ENCODE measurements at regions not wholly inside any gene's neighbourhood (a gene's known extent, or its start where the extent isn't known, plus 50 kb on each side); places are given as distances from the start of the nearest gene placed in this dataset.

DNA sequence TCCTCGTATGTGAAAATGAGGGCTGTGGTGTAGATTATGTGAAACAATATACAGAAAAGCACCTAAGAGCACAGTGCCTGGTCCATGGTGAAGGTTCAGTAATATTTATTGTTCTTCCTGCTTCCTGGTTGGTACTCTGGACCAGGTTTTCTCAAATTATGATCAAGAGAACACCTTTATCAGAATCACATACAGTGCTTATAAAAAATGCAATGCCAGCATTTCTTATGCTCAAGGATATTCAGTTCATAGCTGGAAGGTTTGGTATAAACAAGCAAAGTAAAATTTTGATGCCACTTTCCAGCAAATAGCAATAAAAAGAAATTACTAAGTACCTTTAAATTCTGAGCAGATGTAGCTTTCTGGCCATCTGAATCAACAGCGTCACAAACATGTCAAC is 1412.4 kb downstream of the RPA4 start:
- TF ChIP-seq, protein P1, sequence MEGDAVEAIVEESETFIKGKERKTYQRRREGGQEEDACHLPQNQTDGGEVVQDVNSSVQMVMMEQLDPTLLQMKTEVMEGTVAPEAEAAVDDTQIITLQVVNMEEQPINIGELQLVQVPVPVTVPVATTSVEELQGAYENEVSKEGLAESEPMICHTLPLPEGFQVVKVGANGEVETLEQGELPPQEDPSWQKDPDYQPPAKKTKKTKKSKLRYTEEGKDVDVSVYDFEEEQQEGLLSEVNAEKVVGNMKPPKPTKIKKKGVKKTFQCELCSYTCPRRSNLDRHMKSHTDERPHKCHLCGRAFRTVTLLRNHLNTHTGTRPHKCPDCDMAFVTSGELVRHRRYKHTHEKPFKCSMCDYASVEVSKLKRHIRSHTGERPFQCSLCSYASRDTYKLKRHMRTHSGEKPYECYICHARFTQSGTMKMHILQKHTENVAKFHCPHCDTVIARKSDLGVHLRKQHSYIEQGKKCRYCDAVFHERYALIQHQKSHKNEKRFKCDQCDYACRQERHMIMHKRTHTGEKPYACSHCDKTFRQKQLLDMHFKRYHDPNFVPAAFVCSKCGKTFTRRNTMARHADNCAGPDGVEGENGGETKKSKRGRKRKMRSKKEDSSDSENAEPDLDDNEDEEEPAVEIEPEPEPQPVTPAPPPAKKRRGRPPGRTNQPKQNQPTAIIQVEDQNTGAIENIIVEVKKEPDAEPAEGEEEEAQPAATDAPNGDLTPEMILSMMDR (IDR thresholded peaks at IDR 0.05 in 2 of 3, conservative IDR thresholded peaks at IDR 0.05 in 1 of 3; ENCODE audit: borderline replicate concordance in 1 of 3, insufficient read depth in 1 of 3, low read depth in 2 of 3, low read length in 2 of 3), result no peak
- TF ChIP-seq POLR2A (IDR thresholded peaks at IDR 0.05; ENCODE audit: borderline replicate concordance, extremely low read depth, insufficient read depth, insufficient read length) (no peak), POLR2AphosphoS5 (IDR thresholded peaks at IDR 0.05; ENCODE audit: low read depth, low read length) (no peak), EGR1 (IDR thresholded peaks at IDR 0.05; ENCODE audit: low read depth) (no peak), EZH2 (IDR thresholded peaks at IDR 0.05) (no peak), ZFX (IDR thresholded peaks at IDR 0.05) (no peak), SP1 (IDR thresholded peaks at IDR 0.05; ENCODE audit: low read depth) (no peak), TCF7L2 (IDR thresholded peaks at IDR 0.05; ENCODE audit: borderline replicate concordance, extremely low read depth, insufficient read depth, insufficient read length) (no peak), EZH2phosphoT487 (IDR thresholded peaks at IDR 0.05; ENCODE audit: borderline replicate concordance) (no peak)
- TF ChIP-seq, protein P2, sequence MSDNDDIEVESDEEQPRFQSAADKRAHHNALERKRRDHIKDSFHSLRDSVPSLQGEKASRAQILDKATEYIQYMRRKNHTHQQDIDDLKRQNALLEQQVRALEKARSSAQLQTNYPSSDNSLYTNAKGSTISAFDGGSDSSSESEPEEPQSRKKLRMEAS (IDR thresholded peaks at IDR 0.05), result no peak
- TF ChIP-seq, protein P3, sequence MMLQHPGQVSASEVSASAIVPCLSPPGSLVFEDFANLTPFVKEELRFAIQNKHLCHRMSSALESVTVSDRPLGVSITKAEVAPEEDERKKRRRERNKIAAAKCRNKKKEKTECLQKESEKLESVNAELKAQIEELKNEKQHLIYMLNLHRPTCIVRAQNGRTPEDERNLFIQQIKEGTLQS (IDR thresholded peaks at IDR 0.05), result no peak
- TF ChIP-seq, protein P4, sequence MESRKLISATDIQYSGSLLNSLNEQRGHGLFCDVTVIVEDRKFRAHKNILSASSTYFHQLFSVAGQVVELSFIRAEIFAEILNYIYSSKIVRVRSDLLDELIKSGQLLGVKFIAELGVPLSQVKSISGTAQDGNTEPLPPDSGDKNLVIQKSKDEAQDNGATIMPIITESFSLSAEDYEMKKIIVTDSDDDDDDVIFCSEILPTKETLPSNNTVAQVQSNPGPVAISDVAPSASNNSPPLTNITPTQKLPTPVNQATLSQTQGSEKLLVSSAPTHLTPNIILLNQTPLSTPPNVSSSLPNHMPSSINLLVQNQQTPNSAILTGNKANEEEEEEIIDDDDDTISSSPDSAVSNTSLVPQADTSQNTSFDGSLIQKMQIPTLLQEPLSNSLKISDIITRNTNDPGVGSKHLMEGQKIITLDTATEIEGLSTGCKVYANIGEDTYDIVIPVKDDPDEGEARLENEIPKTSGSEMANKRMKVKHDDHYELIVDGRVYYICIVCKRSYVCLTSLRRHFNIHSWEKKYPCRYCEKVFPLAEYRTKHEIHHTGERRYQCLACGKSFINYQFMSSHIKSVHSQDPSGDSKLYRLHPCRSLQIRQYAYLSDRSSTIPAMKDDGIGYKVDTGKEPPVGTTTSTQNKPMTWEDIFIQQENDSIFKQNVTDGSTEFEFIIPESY (IDR thresholded peaks at IDR 0.05; ENCODE audit: extremely low read depth, insufficient replicate concordance, low read length), result no peak

Measured in HCT116 (cell line).